GM19025 (cell line): ENCODE measurements at regions not wholly inside any gene's neighbourhood (a gene's known extent, or its start where the extent isn't known, plus 50 kb on each side); places are given as distances from the start of the nearest gene placed in this dataset.

ENCODE experiments used
- ATAC-seq: cut with Tn5 transposase; IDR thresholded peaks from one replicate; pipeline ENCODE4 v1.9.1; 2021; ENCODE audit warnings: mild to moderate bottlenecking, low read depth, moderate library complexity; ENCODE audit not compliant: unreplicated experiment

DNA sequence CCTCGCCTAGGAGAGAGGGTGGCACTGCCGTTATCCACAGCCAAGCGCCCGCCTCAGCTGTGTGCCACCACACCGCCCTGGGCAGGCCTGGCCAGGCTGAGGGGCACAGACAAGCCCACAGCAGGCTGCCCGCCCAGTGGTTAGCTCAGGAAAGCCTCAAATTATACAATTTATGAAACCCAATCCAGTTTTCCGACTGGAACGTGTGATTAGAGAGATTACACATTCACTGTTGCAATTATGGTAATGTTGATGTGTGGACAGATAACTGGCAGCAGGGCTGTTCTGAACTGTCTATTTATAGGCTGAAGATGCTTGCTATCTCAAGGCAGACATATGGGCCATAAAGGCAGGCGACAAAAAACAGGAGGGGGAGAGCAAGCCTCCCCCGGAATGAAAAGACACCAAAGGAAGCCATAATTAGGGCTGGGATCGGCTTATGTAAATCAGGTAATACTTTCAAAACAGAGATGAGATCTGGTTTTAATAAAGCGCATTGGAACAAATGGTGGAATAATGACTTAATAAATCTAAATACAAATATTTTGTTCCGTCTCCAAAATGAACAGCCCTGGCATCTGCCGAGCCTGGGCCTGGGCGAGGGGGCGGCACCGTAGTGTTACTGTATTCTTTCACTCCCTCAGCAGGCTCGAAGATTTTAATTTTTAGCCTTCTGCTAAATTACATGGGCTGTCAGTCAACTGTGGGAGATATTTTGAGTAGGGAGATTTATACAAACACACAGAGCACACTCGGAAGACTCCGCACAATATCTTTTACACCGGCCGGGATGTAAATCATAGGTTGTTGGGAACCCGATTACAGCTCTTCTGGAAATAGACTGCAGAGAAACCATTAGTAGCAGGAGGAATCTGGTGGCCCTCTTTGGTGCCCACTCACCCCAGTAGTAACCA is 103.1 kb upstream of the TLE3 start:
- no peak for ATAC-seq

DNA sequence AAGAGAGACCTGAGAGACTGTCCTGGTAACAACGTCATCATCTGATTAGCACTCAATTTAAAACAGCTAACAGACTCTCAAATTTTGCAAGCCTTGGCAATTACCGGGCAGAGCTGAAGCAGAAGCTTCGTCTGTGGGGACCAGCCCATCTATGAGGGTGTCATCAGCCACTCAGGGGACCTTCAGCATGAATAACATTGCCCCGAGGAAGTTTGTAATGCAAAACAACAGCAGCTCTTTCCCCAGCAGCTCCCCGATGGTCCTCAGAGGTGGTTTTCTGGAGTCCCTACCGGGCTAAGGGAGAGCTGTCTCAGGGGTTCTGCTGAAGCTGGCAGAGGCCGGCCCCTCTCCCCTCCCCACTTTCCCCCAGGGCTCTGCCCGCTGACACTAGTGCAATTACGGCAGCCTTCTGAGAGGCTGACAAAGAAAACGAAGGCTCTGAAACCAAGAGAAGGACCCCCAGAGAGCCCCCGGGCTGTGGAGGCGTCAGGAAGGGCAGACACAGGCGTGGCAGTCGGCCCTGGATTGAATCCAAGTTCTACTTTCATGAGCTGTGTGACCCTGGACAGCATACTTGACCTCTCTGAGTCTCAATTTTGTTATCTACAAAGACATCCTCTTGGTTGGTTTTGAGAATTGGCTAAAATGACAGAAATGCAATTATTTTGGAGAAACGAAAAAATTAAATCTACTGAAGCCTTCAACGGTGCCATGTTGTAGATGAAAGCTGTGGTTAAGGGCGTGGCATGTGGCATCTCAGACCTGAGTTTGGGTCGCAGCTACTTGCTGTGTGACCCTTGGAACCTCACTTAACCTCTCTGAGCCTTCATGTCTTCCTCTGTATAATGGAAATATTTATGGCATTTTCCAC is 102.1 kb upstream of the TLE3 start:
- no peak for ATAC-seq

- ATAC-seq: no peak
Measured at GRCh38 chr15:70199124-70199482, 101.4 kb upstream of the TLE3 start.

DNA sequence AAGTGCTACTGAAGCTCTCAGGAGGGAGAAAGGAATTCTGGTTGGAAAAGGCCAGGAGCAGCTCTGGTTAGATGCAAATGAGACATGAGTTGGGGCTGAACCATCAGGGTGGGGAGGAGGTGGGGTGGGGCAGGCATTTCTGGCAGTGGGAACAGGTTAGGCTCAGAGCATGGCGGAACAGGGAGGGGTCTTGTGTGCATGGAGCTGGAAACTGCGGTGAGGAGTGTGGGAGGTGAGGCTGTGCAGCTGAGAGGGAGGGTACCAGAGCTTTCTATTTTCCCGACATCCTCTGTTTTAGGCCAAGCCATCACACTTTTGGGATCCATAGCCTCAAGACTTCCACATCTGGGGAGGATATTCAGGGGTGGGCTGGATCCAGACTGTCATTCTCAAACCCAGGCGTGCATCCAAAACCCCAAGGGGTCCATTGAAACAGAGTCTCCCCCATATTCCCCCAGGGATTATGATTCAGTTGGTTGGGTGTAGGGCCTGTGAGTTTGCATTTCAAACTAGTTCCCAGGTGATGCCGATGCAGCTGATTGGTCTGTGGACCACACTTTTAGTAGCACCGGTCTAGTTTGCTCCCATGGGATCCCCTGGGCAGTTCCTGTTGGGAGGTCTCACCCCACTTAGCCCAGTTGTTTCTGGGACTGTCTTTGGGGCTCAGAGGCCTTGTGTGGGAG is 100.9 kb upstream of the TLE3 start:
- ATAC-seq: no peak

GRCh38 chr15:70197945-70198361 is 100.2 kb upstream of the TLE3 start:
- ATAC-seq: no peak

DNA sequence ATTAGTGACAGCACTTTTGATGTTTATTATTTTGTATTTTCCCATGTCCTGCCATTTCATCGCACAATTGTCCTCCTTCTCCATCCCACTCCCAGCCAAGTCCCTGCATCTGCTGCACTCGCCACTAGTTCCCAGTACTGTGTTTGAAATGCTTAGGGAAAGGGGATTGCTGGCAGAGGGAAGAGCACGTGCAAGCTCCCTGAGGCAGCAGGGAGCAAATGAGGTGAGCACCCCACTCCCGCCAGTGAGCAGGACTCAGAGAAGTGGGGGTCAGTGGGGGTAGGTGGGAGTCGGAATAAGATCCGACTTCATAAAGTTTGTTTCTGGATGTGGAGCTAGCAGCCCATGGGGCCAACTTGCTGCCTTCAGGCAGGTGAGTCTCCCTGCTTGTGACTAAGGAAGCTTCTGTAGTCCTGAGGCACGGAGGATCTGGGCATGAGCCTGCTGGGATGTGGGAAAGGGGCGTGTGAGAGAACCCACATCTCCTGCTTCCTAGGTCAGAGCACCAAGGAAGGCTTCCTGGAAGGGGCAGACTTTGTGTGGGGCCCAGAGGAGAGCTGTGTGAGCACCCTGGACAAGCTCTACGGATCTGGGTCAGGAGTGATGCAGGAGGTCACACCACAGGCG is 99.7 kb upstream of the TLE3 start:
- no peak for ATAC-seq

DNA sequence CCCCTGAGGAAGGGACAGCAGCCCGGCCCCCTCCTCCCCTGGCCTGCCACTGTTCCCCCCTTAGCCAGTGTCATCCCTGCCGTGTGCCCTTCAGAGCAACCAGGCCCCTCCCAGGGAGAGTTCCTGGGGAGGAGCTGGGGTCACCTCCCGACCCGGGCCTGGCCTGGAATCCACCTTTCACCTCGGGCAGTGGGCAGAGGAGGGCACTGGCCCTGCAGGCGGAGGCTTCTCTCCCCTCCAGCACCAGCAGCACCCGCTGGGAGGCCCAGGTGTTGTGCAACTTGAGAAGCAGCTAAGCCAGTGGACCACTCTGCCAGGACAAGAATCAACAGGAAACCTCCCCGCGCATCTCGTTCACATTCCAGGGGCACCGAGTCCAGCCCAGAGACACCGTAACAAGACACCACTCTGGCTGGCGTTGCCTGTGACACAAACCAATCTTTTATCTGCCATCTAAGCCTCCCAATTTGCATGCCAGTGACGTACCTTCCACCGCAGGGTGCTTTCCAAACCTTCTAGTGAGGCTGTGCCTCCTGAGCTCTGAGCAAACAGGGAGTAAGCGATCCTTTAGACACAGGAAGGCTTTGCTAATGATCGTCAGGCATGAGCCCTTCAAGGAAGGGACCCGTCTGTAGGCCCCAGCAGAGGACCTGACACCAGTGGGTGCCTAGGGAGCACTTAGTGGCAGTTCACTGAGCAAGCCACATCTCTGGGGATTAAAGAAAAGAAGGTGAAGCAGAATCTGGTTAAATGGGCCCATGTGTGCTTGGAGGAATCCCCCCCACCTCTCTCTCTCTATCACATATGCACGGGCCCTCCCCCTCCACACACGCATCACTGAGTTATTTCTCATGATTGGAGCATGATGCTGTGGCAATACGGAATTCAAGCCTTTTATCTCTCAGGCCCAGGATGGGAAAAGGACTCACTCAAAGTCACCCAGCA is 98.9 kb upstream of the TLE3 start:
- peak; percentile 80 for ATAC-seq

GRCh38 chr15:70195587-70196305 is 98.0 kb upstream of the TLE3 start:
- ATAC-seq: no peak

DNA sequence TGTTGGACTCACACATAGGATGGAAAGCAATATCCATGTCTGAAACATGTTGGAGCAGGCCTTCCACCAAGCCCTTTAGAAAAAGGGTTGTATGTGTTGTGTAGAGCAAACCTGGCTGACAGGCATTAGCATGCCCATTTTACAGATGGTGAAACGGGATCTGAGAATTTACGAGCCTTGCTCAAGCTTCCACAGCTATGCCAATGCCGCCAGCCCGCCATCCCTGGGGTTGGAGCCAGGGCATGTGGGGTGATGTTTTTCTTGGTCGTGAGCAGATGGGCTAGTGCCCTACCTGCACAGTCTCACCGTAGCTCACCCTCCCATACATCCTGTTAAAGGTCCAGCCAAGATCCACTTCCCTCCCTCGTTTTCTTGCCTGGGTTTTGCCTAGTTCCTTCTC is 97.5 kb upstream of the TLE3 start:
- ATAC-seq: no peak

- ATAC-seq: no peak
Measured at GRCh38 chr15:70194266-70194665, 96.5 kb upstream of the TLE3 start.

GRCh38 chr15:70193734-70194133 is 96.0 kb upstream of the TLE3 start:
- ATAC-seq: no peak

GRCh38 chr15:70192490-70192889 is 94.8 kb upstream of the TLE3 start:
- ATAC-seq: no peak

DNA sequence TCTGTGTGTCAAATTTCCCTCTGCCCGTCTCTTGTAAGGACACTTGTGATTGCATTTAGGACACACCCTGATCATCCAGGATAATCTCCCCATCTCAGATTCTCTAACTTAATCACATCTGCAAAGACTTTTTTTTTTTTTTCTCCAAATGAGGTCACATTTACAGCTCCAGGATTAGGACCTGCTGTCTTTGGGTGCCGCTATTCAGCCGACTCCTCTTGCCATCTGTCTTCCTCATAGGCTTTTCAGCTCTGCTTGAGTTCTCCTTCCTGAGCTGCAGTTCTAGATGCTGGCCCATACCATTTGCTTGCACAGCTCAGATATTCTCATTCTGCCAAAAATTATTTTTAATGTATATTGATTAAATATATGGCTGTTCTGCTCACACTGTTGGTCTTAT is 94.3 kb upstream of the TLE3 start:
- no peak for ATAC-seq

DNA sequence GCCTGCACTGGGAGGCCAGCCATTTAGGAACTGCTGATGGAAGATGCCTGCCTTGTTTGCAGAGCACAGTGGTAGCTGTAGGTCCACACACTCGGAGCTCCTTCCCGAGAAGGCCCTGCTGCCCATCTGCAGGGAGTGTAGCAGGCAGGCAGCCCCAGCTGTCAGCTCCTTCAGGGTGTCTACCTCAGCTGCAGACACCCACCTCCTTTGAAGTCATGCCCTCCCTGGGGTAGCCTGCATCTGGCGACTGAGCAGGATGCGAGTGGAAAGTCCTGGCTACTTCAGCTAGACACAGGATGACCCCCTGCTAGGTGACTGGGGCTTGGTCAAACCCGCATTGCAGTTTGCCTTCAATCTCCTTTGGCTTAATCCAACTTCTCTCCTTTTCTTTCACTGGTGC is 93.2 kb upstream of the TLE3 start:
- ATAC-seq: no peak

DNA sequence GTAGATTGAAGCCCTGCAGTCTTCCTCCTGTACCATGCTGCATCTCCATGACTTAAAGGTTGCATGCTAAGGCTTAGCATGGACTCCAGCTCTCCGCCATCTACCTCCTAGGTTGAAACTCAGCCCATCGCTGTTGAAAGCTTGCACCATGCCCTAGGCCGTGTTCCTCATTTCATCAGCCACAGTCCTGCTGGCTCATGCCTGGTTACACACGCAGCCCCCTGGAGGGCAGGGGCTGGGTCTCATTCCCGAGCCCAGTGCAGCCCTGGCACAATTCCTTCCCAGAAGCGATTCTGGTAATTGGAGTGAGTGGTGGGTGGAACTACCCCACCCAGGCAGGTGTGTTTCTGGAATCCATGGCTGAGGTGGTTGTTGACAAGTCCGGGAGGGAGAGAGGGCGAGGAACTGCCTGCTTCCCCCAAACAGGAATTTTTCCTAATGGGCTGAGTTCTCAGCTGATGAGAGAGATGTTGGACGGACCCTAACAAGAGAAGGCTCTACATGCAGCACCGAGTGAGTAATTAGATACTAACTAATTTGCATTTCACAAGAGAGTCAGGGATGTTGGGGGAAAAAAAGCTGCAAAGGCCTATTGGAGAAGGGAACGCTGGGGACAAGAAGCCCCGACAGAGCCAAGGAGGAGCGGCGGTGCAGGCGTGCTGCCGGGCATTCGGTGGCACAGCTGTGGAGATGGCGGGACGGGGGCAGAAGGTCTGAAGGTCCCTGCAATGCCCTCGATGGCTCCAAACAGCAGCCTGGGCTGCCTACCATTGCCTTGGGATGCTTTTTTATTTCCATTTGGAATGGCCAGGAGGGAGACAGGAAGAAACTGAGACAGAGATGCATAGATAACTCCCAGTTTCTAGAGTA is 92.3 kb upstream of the TLE3 start:
- ATAC-seq: no peak

GRCh38 chr15:70188286-70188685 is 90.6 kb upstream of the TLE3 start:
- ATAC-seq: no peak

GRCh38 chr15:70187331-70187730 is 89.6 kb upstream of the TLE3 start:
- ATAC-seq: no peak

DNA sequence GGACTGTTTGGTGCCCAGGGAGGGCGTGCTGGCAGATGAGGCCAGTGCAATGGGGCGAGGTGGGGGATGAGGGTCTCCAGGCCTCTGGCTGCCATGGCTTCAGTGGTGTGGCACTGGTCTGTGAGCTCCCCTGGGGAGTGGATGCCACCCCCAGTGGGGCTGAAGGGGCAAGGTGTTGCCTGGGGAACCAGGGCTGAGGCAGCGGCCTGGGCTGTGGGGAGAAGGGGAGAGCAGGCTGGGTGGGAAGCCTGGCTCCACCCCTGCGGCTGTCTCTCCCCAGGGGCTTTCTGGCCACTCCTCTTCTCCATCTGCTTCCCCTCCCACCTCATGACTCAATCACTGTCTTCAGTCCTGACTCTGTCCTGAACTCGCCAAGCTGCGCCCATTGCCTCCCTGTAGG is 88.4 kb upstream of the TLE3 start:
- no peak for ATAC-seq
